Testis (tissue), 2 donors: ENCODE measurements at regions not wholly inside any gene's neighbourhood (a gene's known extent, or its start where the extent isn't known, plus 50 kb on each side); places are given as distances from the start of the nearest gene placed in this dataset.

Experiments
- DNase-seq: peaks from one replicate; pipeline ENCODE4 v3.0.0-alpha.2; 2019
- H3K27ac ChIP-seq, 2 donors: fragments of 200-600 bp; sonication (generic); one replicate each; pipeline ENCODE4 v1.5.1; 2019
- H3K27me3 ChIP-seq: fragments of 200-600 bp; sonication (generic); one replicate; pipeline ENCODE4 v1.5.1; 2019
- H3K36me3 ChIP-seq: fragments of 200-600 bp; sonication (generic); one replicate; pipeline ENCODE4 v1.5.1; 2017; ENCODE audit warnings: low read depth; ENCODE audit errors: missing control alignments
- H3K4me1 ChIP-seq: fragments of 200-600 bp; sonication (generic); one replicate; pipeline ENCODE4 v1.5.1; 2019
- H3K4me3 ChIP-seq, 2 donors: fragments of 200-600 bp; sonication (generic); one replicate each; pipeline ENCODE4 v1.5.1; 2017 to 2019
- H3K9me3 ChIP-seq: fragments of 200-600 bp; sonication (generic); one replicate; pipeline ENCODE4 v1.5.1; 2017
- POLR2A ChIP-seq: fragments of 450-650 bp; IDR thresholded peaks from one replicate; pipeline ENCODE4 v1.6.1; 2017; ENCODE audit warnings: antibody characterized with exemption, mild to moderate bottlenecking, moderate library complexity
- WGBS, 2 donors: methylation state at CpG; one replicate each; pipeline ENCODE4 v1.1.5; 2018; 5-methylcytosine and 5-hydroxymethylcytosine counted together
- intact Hi-C: fragments of 100-400 bp; cut with DNase I; formaldehyde crosslinking; loops from one replicate; pipeline ENCODE4 v1.15.1; 2023; ENCODE audit warnings: low total_unique reads
- TF ChIP-seq, protein P1 (sequence below), 3 experiments: fragments of 450-650 bp in 2 of 3; fragments of 200-600 bp in 1 of 3; sonication (generic) in 1 of 3; IDR thresholded peaks; one replicate each; pipeline ENCODE4 v1.5.1; 2016 to 2019; ENCODE audit warnings: antibody characterized with exemption in 3 of 3, mild to moderate bottlenecking in 2 of 3, moderate library complexity in 1 of 3

DNA sequence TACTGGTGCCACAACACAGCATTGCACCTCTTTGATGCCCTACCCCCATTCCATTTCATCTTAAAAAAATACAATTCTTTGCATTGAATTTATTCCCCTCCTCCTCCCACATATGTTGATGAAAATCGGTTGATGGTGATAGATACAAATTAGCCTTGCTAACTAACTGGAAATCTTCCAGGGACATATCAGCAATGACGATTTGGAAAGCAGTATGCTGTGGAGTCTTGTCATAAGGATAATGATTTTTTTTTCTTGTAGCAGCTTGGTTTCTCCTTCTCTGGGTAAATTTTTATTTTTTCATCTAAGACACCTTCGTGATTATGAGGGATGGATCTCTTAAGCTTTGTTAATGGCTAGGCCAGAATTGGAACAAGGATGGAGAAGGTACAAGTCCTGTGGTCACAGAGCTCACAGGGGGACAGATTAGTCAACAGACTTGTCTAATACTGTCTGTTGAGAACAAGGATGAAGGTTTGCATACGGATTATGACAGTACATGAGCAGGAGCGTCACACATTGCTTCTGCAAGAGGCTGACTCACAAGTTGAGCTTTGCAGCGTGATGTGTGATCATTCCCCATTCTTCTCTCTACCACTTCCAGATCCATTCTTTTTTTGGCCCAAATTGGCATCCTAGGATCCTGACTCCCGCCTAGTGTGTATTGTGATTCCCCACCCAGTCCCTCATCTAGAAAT, 233.1 kb upstream of the FERMT1 start:
- intact Hi-C loops: no loop called here
- H3K27me3 ChIP-seq: no peaks in the 10 kb centered on the region
- WGBS, 2 donors: 79% methylated on average over 7 of the region's 7 CpGs
- H3K4me3 ChIP-seq: no peak overlapping the region
- TF ChIP-seq, protein P1, sequence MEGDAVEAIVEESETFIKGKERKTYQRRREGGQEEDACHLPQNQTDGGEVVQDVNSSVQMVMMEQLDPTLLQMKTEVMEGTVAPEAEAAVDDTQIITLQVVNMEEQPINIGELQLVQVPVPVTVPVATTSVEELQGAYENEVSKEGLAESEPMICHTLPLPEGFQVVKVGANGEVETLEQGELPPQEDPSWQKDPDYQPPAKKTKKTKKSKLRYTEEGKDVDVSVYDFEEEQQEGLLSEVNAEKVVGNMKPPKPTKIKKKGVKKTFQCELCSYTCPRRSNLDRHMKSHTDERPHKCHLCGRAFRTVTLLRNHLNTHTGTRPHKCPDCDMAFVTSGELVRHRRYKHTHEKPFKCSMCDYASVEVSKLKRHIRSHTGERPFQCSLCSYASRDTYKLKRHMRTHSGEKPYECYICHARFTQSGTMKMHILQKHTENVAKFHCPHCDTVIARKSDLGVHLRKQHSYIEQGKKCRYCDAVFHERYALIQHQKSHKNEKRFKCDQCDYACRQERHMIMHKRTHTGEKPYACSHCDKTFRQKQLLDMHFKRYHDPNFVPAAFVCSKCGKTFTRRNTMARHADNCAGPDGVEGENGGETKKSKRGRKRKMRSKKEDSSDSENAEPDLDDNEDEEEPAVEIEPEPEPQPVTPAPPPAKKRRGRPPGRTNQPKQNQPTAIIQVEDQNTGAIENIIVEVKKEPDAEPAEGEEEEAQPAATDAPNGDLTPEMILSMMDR (IDR thresholded peaks at IDR 0.05): no peak
- TF ChIP-seq POLR2A: no peak
- no peaks in the 10 kb centered on the region for H3K4me1 ChIP-seq
- no peak for DNase-seq
- no peaks in the 10 kb centered on the region for H3K9me3 ChIP-seq
- no peaks in the 10 kb centered on the region for H3K36me3 ChIP-seq
- no peak overlapping the region for H3K27ac ChIP-seq

DNA sequence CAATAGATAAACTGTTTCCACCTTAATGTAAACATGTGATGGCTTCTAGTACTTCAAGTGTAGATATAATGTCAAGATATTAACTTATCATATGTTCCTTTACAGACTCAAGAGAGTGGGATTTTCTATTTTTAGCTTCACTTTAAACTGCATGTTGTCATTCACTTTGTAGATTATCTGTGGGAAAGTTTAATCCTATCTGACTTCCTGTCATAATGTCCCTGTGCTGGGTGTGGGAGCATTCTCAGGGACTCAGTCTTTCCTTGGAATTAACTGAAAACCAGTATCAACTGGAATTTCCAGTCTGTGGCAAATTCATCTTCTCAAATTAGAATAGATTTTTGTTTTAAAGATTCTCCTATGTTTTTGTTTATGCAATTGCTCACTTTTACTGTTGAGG, 226.1 kb upstream of the FERMT1 start:
- intact Hi-C loops: no loop called here
- H3K4me3 ChIP-seq: no peak overlapping the region

DNA sequence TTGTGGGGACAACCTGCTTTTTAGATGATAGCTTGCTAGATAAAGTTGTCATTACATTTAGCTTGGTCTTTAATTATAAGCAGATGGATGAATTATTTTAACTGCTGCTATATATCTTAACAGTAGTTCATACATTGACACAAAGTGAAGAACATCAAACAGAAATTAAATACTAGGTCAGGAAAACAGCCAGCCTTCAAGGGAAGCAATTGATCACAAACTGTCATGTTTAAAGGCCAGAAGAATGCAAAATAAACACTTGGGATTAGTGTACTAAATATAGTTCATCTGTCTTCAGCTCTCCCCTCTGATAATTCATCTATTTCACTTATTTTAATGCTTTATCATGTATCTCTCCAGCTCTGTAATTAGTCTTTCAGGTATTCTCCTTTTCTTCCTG, 225.1 kb upstream of the FERMT1 start:
- Histone ChIP-seq H3K4me1 (no peaks in the 10 kb centered on the region), H3K36me3 (no peaks in the 10 kb centered on the region), H3K27ac (no peak overlapping the region), H3K4me3 (no peak overlapping the region), H3K27me3 (no peaks in the 10 kb centered on the region), H3K9me3 (no peaks in the 10 kb centered on the region)
- TF ChIP-seq, protein P1 (IDR thresholded peaks at IDR 0.05): no peak
- TF ChIP-seq POLR2A: no peak
- DNase-seq: no peak
- intact Hi-C loops: no loop called here

More for the DNA sequence above, 226.1 kb upstream of the FERMT1 start:
- no peak for TF ChIP-seq POLR2A
- TF ChIP-seq, protein P1 (IDR thresholded peaks at IDR 0.05): no peak
- H3K27ac ChIP-seq: no peak overlapping the region
- H3K36me3 ChIP-seq: no peaks in the 10 kb centered on the region
- H3K4me1 ChIP-seq: no peaks in the 10 kb centered on the region
- DNase-seq: no peak
- H3K27me3 ChIP-seq: no peaks in the 10 kb centered on the region
- H3K9me3 ChIP-seq: no peaks in the 10 kb centered on the region

DNA sequence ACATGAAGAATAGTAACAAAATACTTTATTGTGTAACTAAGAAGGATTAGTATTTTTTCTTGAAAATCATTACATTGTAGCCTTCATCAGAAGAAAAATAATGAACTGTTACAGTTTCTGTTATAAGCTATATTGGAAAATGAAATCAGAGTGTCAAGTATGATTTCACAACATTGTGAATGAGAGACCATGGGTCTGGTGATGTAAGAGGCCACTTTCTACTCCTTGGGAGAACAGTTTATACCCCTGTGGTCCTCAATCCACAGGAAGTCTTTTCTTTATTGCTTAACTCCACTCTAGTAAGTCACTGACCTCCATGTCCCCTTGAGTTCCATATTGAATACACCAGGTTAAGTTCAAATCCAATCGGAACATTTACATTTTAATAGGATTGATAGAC, 218.7 kb upstream of the FERMT1 start:
- no peaks in the 10 kb centered on the region for H3K36me3 ChIP-seq
- H3K4me3 ChIP-seq: no peak overlapping the region
- TF ChIP-seq, protein P1 (IDR thresholded peaks at IDR 0.05): no peak
- TF ChIP-seq POLR2A: no peak
- no peak overlapping the region for H3K27ac ChIP-seq
- 91 to 95% methylated on average over 1 of the region's 1 CpG for WGBS, 2 donors
- intact Hi-C loops: no loop called here
- DNase-seq: no peak
- H3K9me3 ChIP-seq: no peaks in the 10 kb centered on the region
- H3K27me3 ChIP-seq: no peaks in the 10 kb centered on the region
- no peaks in the 10 kb centered on the region for H3K4me1 ChIP-seq

DNA sequence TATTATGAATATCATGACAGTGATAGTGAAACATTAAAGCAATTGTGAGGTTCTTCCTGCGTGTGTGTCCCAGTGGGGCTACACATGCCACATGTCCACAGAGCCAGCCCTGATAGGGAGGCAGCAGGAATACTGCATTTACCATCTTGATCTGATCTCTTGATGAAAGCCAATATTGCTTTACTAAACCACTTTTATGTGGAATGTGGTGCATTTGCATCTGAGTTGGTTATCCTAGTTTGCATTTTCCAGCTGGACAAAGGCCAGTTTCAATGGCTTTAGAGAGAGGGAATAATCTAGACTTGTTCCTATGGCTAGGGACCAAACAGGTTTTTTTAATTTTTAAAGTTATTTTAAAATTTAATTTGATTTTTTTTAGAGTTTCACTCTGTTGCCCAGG, 216.3 kb upstream of the FERMT1 start:
- WGBS, 2 donors: 86 to 97% methylated on average over 1 of the region's 1 CpG
- Histone ChIP-seq H3K4me3 (no peak overlapping the region), H3K36me3 (no peaks in the 10 kb centered on the region), H3K4me1 (no peaks in the 10 kb centered on the region), H3K27me3 (no peaks in the 10 kb centered on the region), H3K9me3 (no peaks in the 10 kb centered on the region), H3K27ac (no peak overlapping the region)
- DNase-seq: no peak
- no peak for TF ChIP-seq POLR2A
- TF ChIP-seq, protein P1 (IDR thresholded peaks at IDR 0.05): no peak
- intact Hi-C loops: no loop called here
